HepG2 (cell line): ENCODE measurements at regions not wholly inside any gene's neighbourhood (a gene's known extent, or its start where the extent isn't known, plus 50 kb on each side); places are given as distances from the start of the nearest gene placed in this dataset.

Experiments
- CEBPZ ChIP-seq: IDR thresholded peaks from 2 replicates; pipeline ENCODE4 v1.6.1; 2012; ENCODE audit warnings: low read length, improper control_type of control experiment
- CHCHD3 ChIP-seq: sonication (generic); formaldehyde crosslinking; IDR thresholded peaks from 2 replicates; pipeline ENCODE4 v1.8.0; 2022; ENCODE audit warnings: mild to moderate bottlenecking, missing genetic modification reagents, moderate library complexity
- DBP ChIP-seq: sonication (generic); formaldehyde crosslinking; IDR thresholded peaks from 2 replicates; pipeline ENCODE4 v1.4.0; 2020; ENCODE audit warnings: missing genetic modification reagents; ENCODE audit errors: not compliant biosample characterization
- GABPA ChIP-seq, 2 experiments: IDR thresholded peaks; 2 replicates each; pipeline ENCODE4 v1.6.1; 2011 to 2016; ENCODE audit warnings: low read depth in 2 of 2, low read length in 1 of 2, missing biosample characterization in 1 of 2, missing genetic modification characterization in 1 of 2
- HDAC6 ChIP-seq: fragments of 200-600 bp; sonication (generic); IDR thresholded peaks from 2 replicates; pipeline ENCODE4 v1.7.0; 2017; ENCODE audit warnings: mild to moderate bottlenecking, antibody characterized with exemption, low read length, low read depth
- KLF13 ChIP-seq: sonication (generic); formaldehyde crosslinking; IDR thresholded peaks from 2 replicates; pipeline ENCODE4 v1.4.0; 2020; ENCODE audit warnings: mild to moderate bottlenecking, missing genetic modification reagents
- MXD3 ChIP-seq: IDR thresholded peaks from 2 replicates; pipeline ENCODE4 v1.6.1; 2016; ENCODE audit warnings: mild to moderate bottlenecking, missing biosample characterization, missing genetic modification reagents
- PHF20 ChIP-seq: sonication (generic); formaldehyde crosslinking; IDR thresholded peaks from 2 replicates; pipeline ENCODE4 v1.5.0; 2020; ENCODE audit warnings: mild to moderate bottlenecking, missing genetic modification reagents
- RAD21 ChIP-seq: fragments of 450-650 bp; formaldehyde crosslinking; IDR thresholded peaks from 2 replicates; pipeline ENCODE4 v1.5.0; 2020; ENCODE audit warnings: mild to moderate bottlenecking
- SMAD1 ChIP-seq: sonication (generic); formaldehyde crosslinking; IDR thresholded peaks from 2 replicates; pipeline ENCODE4 v1.4.0; 2020; ENCODE audit warnings: missing genetic modification reagents, low read depth, mild to moderate bottlenecking, borderline replicate concordance
- TFDP2 ChIP-seq: sonication (generic); formaldehyde crosslinking; IDR thresholded peaks from 2 replicates; pipeline ENCODE4 v1.4.0; 2020; ENCODE audit warnings: missing genetic modification reagents
- TFE3 ChIP-seq: IDR thresholded peaks from 2 replicates; pipeline ENCODE4 v1.6.1; 2016
- ZNF136 ChIP-seq: sonication (generic); formaldehyde crosslinking; IDR thresholded peaks from 2 replicates; pipeline ENCODE4 v1.8.1; 2022; ENCODE audit warnings: low read depth, mild to moderate bottlenecking, moderate library complexity, missing genetic modification reagents
- ZNF234 ChIP-seq: sonication (generic); formaldehyde crosslinking; conservative IDR thresholded peaks from 2 replicates; pipeline ENCODE4 v1.5.1; 2020; ENCODE audit warnings: mild to moderate bottlenecking, missing genetic modification reagents
- ZNF280D ChIP-seq: sonication (generic); formaldehyde crosslinking; IDR thresholded peaks from 2 replicates; pipeline ENCODE4 v1.5.1; 2020; ENCODE audit warnings: mild to moderate bottlenecking, missing genetic modification reagents
- ZNF331 ChIP-seq: sonication (generic); formaldehyde crosslinking; IDR thresholded peaks from 2 replicates; pipeline ENCODE4 v1.4.0; 2020; ENCODE audit warnings: missing genetic modification reagents
- ZNF549 ChIP-seq: sonication (generic); formaldehyde crosslinking; IDR thresholded peaks from 2 replicates; pipeline ENCODE4 v1.5.0; 2020; ENCODE audit warnings: missing genetic modification reagents
- ZNF766 ChIP-seq: sonication (generic); formaldehyde crosslinking; IDR thresholded peaks from 2 replicates; pipeline ENCODE4 v1.5.0; 2020; ENCODE audit warnings: missing genetic modification reagents, borderline replicate concordance
- ZSCAN30 ChIP-seq: sonication (generic); formaldehyde crosslinking; IDR thresholded peaks from 2 replicates; pipeline ENCODE4 v1.5.0; 2020; ENCODE audit warnings: mild to moderate bottlenecking, missing genetic modification reagents

- TF ChIP-seq MXD3 (no peak), GABPA (IDR thresholded peaks at IDR 0.05; ENCODE audit: low read depth, low read length) (no peak), GABPA (CRISPR knock-in tag; IDR thresholded peaks at IDR 0.05; ENCODE audit: low read depth) (no peak), ZNF549 (CRISPR knock-in tag) (no peak), ZNF136 (CRISPR knock-in tag) (no peak), KLF13 (CRISPR knock-in tag) (no peak), TFE3 (no peak), ZSCAN30 (CRISPR knock-in tag) (no peak), ZNF766 (CRISPR knock-in tag) (no peak), RAD21 (CRISPR knock-in tag) (no peak), ZNF234 (CRISPR knock-in tag) (no peak), ZNF280D (CRISPR knock-in tag) (no peak), HDAC6 (no peak), TFDP2 (CRISPR knock-in tag) (no peak), SMAD1 (CRISPR knock-in tag) (no peak), PHF20 (CRISPR knock-in tag) (no peak), DBP (CRISPR knock-in tag) (no peak), ZNF331 (no peak), CEBPZ (no peak), CHCHD3 (no peak)
Measured at GRCh38 chr11:90722552-90723190, 499.8 kb upstream of the CHORDC1 start (continued).
